Kidney (tissue), 13 donors: ENCODE measurements at regions not wholly inside any gene's neighbourhood (a gene's known extent, or its start where the extent isn't known, plus 50 kb on each side); places are given as distances from the start of the nearest gene placed in this dataset.

Experiments used
- DNase-seq, 5 donors: peaks; one replicate each; pipeline ENCODE4 v3.0.0-alpha.2; 2013 to 2020
- FAIRE-seq: peaks from 2 replicates; lab custom pipeline; 2012; peaks lifted over from hg19 to GRCh38; lab: Jason Lieb, UNC
- H3K27ac ChIP-seq, 2 donors: one replicate each; pipeline ENCODE4 v1.7.0; 2013; ENCODE audit warnings: low read depth in 2 of 2, low read length in 2 of 2, inconsistent platforms in 1 of 2
- H3K27me3 ChIP-seq: one replicate; pipeline ENCODE4 v1.7.1; 2013; ENCODE audit warnings: low read length, inconsistent platforms; ENCODE audit not compliant: control insufficient read depth, insufficient read depth
- H3K36me3 ChIP-seq, 3 donors: one replicate each; pipeline versions ENCODE4 v1.7.0 to v1.7.1; 2013; ENCODE audit warnings: low read length in 3 of 3, control low read depth in 1 of 3, inconsistent platforms in 1 of 3; ENCODE audit not compliant: insufficient read depth in 3 of 3, control insufficient read depth in 2 of 3
- H3K4me1 ChIP-seq, 3 donors: one replicate each; pipeline versions ENCODE4 v1.7.0 to v1.7.1; 2013; ENCODE audit warnings: low read length in 3 of 3, inconsistent platforms in 1 of 3, low read depth in 1 of 3; ENCODE audit not compliant: control insufficient read depth in 2 of 3, insufficient read depth in 2 of 3
- H3K4me3 ChIP-seq, 3 donors: one replicate each; pipeline versions ENCODE4 v1.7.0 to v1.8.1; 2013; ENCODE audit warnings: low read length in 3 of 3, control low read depth in 1 of 3, inconsistent platforms in 1 of 3
- H3K9ac ChIP-seq, 3 donors: one replicate each; pipeline versions ENCODE4 v1.7.0 to v1.7.1; 2013; ENCODE audit warnings: low read length in 3 of 3, control low read depth in 1 of 3, inconsistent platforms in 1 of 3
- H3K9me3 ChIP-seq, 3 donors: one replicate each; pipeline versions ENCODE4 v1.7.0 to v1.7.1; 2013; ENCODE audit warnings: low read length in 3 of 3, control low read depth in 1 of 3, inconsistent platforms in 1 of 3; ENCODE audit not compliant: control insufficient read depth in 2 of 3, insufficient read depth in 1 of 3
- CTCF ChIP-seq: IDR thresholded peaks from 3 replicates; pipeline ENCODE4 v1.5.1; 2012; ENCODE audit warnings: mild to moderate bottlenecking, moderate library complexity, borderline replicate concordance; ENCODE audit not compliant: insufficient read depth; ENCODE audit errors: extremely low read depth
- intact Hi-C: fragments of 100-400 bp; cut with DNase I; formaldehyde crosslinking; loops from one replicate; pipeline ENCODE4 v1.11.1; 2022
- donor health status: control.
- donor health status: control.
- donor health status: control.
- donor health status: control.
- donor health status: control.
- donor health status: DM: yes; HTN: yes; CAD: no.
- donor health status: Normal renal cell carcinoma (clear cell type).

- no peaks in the 10 kb centered on the region for H3K27me3 ChIP-seq
- H3K4me3 ChIP-seq = no peak overlapping the region
- TF ChIP-seq CTCF = no peak
- H3K4me1 ChIP-seq = no peaks in the 10 kb centered on the region
- H3K36me3 ChIP-seq = no peaks in the 10 kb centered on the region
- H3K27ac ChIP-seq = no peak overlapping the region
- H3K9ac ChIP-seq = no peak overlapping the region
- no peaks in the 10 kb centered on the region for H3K9me3 ChIP-seq
- intact Hi-C loops = no loop called here
- FAIRE-seq = no peak
- no peak for DNase-seq
Observed at GRCh38 chr17:77745702-77746101, 212.8 kb upstream of the TNRC6C start.

GRCh38 chr17:77746393-77746792 lies 212.1 kb upstream of the TNRC6C start:
- Histone ChIP-seq H3K9me3 (no peaks in the 10 kb centered on the region), H3K9ac (no peak overlapping the region), H3K27ac (no peak overlapping the region), H3K4me3 (no peak overlapping the region), H3K4me1 (no peaks in the 10 kb centered on the region), H3K36me3 (no peaks in the 10 kb centered on the region), H3K27me3 (no peaks in the 10 kb centered on the region)
- no peak for FAIRE-seq
- DNase-seq = no peak
- intact Hi-C loops = no loop called here
- no peak for TF ChIP-seq CTCF

GRCh38 chr17:77746896-77747554 lies 211.5 kb upstream of the TNRC6C start:
- DNase-seq (peak in 3 of 5 donors; percentile 32 to 50 (median 41)), FAIRE-seq (no peak)
- TF ChIP-seq CTCF = no peak
- Histone ChIP-seq H3K27me3 (no peaks in the 10 kb centered on the region), H3K4me3 (no peak overlapping the region), H3K27ac (no peak overlapping the region), H3K9me3 (no peaks in the 10 kb centered on the region), H3K36me3 (no peaks in the 10 kb centered on the region), H3K4me1 (no peaks in the 10 kb centered on the region), H3K9ac (no peak overlapping the region)
- intact Hi-C loops = no loop called here

GRCh38 chr17:77748436-77748835 lies 210.1 kb upstream of the TNRC6C start:
- H3K4me3 ChIP-seq = no peak overlapping the region
- no peak overlapping the region for H3K9ac ChIP-seq
- no peaks in the 10 kb centered on the region for H3K4me1 ChIP-seq
- FAIRE-seq (no peak), DNase-seq (no peak)
- no peak overlapping the region for H3K27ac ChIP-seq
- no peaks in the 10 kb centered on the region for H3K9me3 ChIP-seq
- intact Hi-C loops = no loop called here
- no peak for TF ChIP-seq CTCF
- H3K27me3 ChIP-seq = no peaks in the 10 kb centered on the region
- no peaks in the 10 kb centered on the region for H3K36me3 ChIP-seq
